ENCODE measurements at regions not wholly inside any gene's neighbourhood (a gene's known extent, or its start where the extent isn't known, plus 50 kb on each side); places are given as distances from the start of the nearest gene placed in this dataset.

DNA sequence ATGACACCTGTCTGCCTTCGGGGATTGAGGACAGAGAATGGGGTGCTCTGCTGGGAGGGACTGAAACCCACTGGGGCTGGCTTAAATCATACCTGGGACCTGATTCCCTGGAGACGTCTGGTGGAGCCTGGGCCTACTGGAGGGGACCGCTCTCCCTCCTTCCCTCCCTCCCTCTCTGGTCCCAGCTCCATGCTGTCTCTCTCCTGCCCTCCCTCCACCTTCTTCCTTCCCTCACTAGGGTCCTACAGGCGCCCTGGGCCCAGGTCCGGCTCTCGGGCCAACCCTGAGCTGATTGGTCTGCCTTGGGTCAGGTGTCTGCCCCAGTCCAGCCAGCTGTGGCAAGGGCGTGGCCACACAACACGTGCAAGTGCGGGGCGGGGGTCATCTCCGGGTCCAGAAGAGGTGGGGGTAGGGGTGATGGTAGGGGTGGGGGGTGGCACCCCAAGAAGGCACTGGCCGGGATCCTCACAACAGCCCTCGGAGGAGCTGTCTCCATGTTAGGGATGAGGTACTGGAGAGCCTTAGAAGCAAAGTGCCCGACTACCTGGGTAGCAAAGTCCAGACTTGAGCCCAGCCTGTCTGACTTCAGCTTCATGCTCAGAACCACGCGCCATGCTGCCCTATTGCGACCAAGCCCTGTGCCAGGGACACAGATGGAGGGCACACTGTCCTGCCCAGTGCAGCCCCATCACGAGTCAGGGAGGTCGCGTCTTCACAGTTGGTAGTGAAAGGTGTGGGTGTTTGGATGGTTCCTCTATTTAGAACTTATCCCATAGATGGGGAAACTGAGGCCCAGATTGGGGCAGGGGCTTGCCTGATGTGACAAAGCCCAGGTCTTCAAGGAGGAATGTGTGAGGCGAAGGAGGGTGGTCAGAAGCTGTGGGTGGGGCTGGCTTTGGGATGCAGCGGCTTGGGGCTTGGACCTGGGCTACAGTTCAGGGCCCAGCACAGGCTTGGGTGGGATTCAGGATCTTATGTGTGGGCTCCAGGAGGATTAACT is 574.1 kb downstream of the PTPRU start:
- Histone ChIP-seq H3K36me3 (ENCODE audit: insufficient read depth, low read length) (no peaks in the 10 kb centered on the region), H3K9me2 (replicated peaks; ENCODE audit: insufficient read depth, low read length) (no peaks in the 10 kb centered on the region), H3K79me2 (ENCODE audit: low read length) (no peaks in the 10 kb centered on the region), H3K9ac (ENCODE audit: low read length) (no peak overlapping the region), H3K4me3 (ENCODE audit: low read length) (no peak overlapping the region), H3K27ac (ENCODE audit: low read length) (no peak overlapping the region), H4K20me1 (ENCODE audit: insufficient read depth, low read depth, low read length) (no peaks in the 10 kb centered on the region), H3K27me3 (ENCODE audit: low read length) (no peaks in the 10 kb centered on the region), H3K9me3 (ENCODE audit: low read length) (no peaks in the 10 kb centered on the region), H2AFZ (ENCODE audit: low read length) (no peak overlapping the region), H3K4me1 (ENCODE audit: low read length) (no peaks in the 10 kb centered on the region), H3K4me2 (ENCODE audit: low read depth, low read length, poor library complexity, severe bottlenecking) (no peak overlapping the region)
- DNase-seq, result no peak

DNA sequence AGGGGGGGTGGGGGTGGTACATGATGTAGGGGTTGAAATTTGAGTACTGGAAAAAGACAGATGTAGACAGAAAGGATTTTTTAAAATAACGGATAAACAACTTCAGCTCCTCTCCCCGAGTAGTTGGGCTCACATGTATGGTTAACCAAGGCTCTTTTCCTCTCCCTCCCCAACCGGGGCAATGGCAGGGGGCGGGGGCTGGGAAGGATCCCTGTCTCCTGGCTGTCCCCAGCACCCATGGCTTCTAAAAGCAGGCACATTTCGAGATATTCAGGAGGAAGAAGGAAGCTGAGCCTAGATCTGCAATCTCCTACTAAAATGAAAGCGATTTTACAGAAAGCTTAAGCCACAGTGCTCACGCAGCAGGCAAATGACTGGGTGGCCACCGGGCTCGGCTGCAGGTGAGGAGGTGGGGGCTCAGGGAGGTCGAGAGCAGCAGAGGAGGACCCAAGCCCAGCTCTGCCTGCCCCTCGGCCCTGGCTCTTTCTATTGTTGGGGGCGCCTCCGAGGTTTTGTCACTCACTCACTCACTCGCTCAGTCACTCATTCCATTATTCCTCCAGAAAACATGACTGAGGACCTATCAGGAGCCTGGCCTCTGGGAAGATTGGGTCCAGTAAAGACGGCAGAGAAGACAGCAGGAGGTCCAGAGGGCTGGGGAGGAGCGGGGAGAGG is 573.3 kb downstream of the PTPRU start:
- Histone ChIP-seq H3K27me3 (ENCODE audit: low read length) (no peaks in the 10 kb centered on the region), H3K9ac (ENCODE audit: low read length) (no peak overlapping the region), H3K9me3 (ENCODE audit: low read length) (no peaks in the 10 kb centered on the region), H4K20me1 (ENCODE audit: insufficient read depth, low read depth, low read length) (no peaks in the 10 kb centered on the region), H3K4me3 (ENCODE audit: low read length) (no peak overlapping the region), H3K79me2 (ENCODE audit: low read length) (no peaks in the 10 kb centered on the region), H3K9me2 (replicated peaks; ENCODE audit: insufficient read depth, low read length) (no peaks in the 10 kb centered on the region), H3K27ac (ENCODE audit: low read length) (no peak overlapping the region), H3K4me2 (ENCODE audit: low read depth, low read length, poor library complexity, severe bottlenecking) (no peak overlapping the region), H3K4me1 (ENCODE audit: low read length) (no peaks in the 10 kb centered on the region), H2AFZ (ENCODE audit: low read length) (no peak overlapping the region), H3K36me3 (ENCODE audit: insufficient read depth, low read length) (no peaks in the 10 kb centered on the region)
- DNase-seq, result no peak

GRCh38 chr1:29808141-29808995 is 572.0 kb downstream of the PTPRU start:
- no peak for DNase-seq
- Histone ChIP-seq H3K9ac (ENCODE audit: low read length) (no peak overlapping the region), H2AFZ (ENCODE audit: low read length) (no peak overlapping the region), H3K4me1 (ENCODE audit: low read length) (no peaks in the 10 kb centered on the region), H3K27ac (ENCODE audit: low read length) (no peak overlapping the region), H3K36me3 (ENCODE audit: insufficient read depth, low read length) (no peaks in the 10 kb centered on the region), H3K79me2 (ENCODE audit: low read length) (no peaks in the 10 kb centered on the region), H3K27me3 (ENCODE audit: low read length) (no peaks in the 10 kb centered on the region; the same call in 1 of the 2 replicates), H3K4me2 (ENCODE audit: low read depth, low read length, poor library complexity, severe bottlenecking) (no peak overlapping the region), H3K9me2 (replicated peaks; ENCODE audit: insufficient read depth, low read length) (no peaks in the 10 kb centered on the region), H3K4me3 (ENCODE audit: low read length) (no peak overlapping the region), H4K20me1 (ENCODE audit: insufficient read depth, low read depth, low read length) (no peaks in the 10 kb centered on the region), H3K9me3 (ENCODE audit: low read length) (no peaks in the 10 kb centered on the region)

DNA sequence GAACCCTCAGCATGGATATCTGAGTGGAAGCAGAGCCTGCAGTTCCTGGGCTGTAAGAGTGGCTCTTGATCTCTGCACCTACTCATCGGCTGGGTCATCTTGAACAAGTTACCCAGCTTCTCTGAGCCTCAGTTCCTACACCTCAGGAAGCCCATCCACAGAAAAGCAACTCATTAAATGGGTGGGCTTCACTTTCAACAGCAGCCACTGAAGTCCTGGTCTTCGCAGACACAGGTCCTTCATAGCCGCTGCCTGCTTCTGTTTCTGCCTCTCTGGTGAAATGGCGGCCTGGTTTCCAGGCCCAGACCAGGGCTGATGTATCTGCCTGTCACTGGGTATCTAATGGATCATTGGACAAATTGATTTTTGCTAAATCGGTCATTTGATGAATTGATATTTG is 571.4 kb downstream of the PTPRU start:
- no peaks in the 10 kb centered on the region for H3K79me2 ChIP-seq (ENCODE audit: low read length)
- H4K20me1 ChIP-seq (ENCODE audit: insufficient read depth, low read depth, low read length), result no peaks in the 10 kb centered on the region
- no peak for DNase-seq
- H3K36me3 ChIP-seq (ENCODE audit: insufficient read depth, low read length), result no peaks in the 10 kb centered on the region
- no peak overlapping the region for H3K9ac ChIP-seq (ENCODE audit: low read length)
- no peak overlapping the region for H3K27ac ChIP-seq (ENCODE audit: low read length)
- no peaks in the 10 kb centered on the region; the same call in 1 of the 2 replicates for H3K27me3 ChIP-seq (ENCODE audit: low read length)
- H3K4me3 ChIP-seq (ENCODE audit: low read length), result no peak overlapping the region
- no peak overlapping the region for H2AFZ ChIP-seq (ENCODE audit: low read length)
- H3K4me2 ChIP-seq (ENCODE audit: low read depth, low read length, poor library complexity, severe bottlenecking), result no peak overlapping the region
- peaks cover 5% of the 10 kb centered on the region for H3K4me1 ChIP-seq (ENCODE audit: low read length)
- H3K9me3 ChIP-seq (ENCODE audit: low read length), result no peaks in the 10 kb centered on the region
- no peaks in the 10 kb centered on the region for H3K9me2 ChIP-seq (replicated peaks; ENCODE audit: insufficient read depth, low read length)

DNA sequence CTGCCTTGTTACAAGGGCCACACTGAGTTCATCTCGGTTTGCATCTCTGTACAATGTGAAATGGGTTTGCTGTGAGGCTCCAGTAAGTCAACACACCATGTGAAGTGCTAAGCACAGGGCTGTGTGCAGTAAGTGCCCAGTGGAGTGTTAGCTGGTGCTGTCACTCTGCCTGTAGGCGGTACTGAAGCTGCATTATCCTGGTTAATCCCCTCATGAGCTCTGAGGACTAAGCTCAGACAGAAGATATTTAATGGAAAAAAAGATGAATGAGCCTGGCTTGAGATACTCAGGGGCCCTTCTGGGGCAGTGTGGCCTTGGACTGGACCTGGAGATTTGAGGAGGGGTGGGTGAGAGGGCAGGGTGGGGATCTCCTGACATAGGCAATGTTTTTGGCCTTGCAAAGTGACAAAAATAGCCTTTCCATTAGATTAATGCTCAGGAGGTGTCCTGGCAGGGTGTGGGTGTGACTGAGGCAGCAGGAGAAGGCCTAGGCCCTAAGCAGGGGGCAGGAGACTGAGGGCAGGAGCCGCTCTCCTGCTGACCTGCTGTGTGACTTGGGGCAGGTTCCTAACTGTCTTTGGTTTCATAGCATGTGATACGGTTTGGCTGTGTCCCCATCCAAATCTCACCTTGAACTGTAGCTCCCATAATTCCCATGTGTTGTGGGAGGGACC is 570.5 kb downstream of the PTPRU start:
- no peaks in the 10 kb centered on the region for H3K36me3 ChIP-seq (ENCODE audit: insufficient read depth, low read length)
- no peak overlapping the region for H3K9ac ChIP-seq (ENCODE audit: low read length)
- DNase-seq, result no peak
- H3K4me1 ChIP-seq (ENCODE audit: low read length), result peaks cover 14% of the 10 kb centered on the region
- H3K9me2 ChIP-seq (replicated peaks; ENCODE audit: insufficient read depth, low read length), result no peaks in the 10 kb centered on the region
- no peak overlapping the region for H3K4me2 ChIP-seq (ENCODE audit: low read depth, low read length, poor library complexity, severe bottlenecking)
- no peaks in the 10 kb centered on the region for H3K79me2 ChIP-seq (ENCODE audit: low read length)
- H3K9me3 ChIP-seq (ENCODE audit: low read length), result no peaks in the 10 kb centered on the region
- no peaks in the 10 kb centered on the region; the same call in 1 of the 2 replicates for H3K27me3 ChIP-seq (ENCODE audit: low read length)
- no peaks in the 10 kb centered on the region for H4K20me1 ChIP-seq (ENCODE audit: insufficient read depth, low read depth, low read length)
- no peak overlapping the region for H3K4me3 ChIP-seq (ENCODE audit: low read length)
- H2AFZ ChIP-seq (ENCODE audit: low read length), result no peak overlapping the region
- H3K27ac ChIP-seq (ENCODE audit: low read length), result no peak overlapping the region

DNA sequence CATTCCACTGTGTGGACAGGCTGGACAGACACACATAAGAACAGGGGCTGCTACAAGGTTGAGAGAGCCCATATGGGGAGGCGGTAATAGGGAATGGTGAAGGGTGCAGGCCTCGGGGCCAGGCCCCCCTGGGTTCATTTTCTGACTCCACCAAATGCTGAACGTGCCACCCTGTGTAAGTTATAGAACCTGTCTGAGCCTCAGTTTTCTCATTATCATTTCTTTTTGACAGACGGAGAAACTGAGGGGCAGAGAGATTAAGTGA is 569.5 kb downstream of the PTPRU start:
- Histone ChIP-seq H3K4me1 (ENCODE audit: low read length) (peaks cover 17% of the 10 kb centered on the region), H4K20me1 (ENCODE audit: insufficient read depth, low read depth, low read length) (no peaks in the 10 kb centered on the region), H3K27me3 (ENCODE audit: low read length) (no peaks in the 10 kb centered on the region; the same call in 1 of the 2 replicates), H3K36me3 (ENCODE audit: insufficient read depth, low read length) (no peaks in the 10 kb centered on the region), H2AFZ (ENCODE audit: low read length) (no peak overlapping the region), H3K79me2 (ENCODE audit: low read length) (no peaks in the 10 kb centered on the region), H3K4me3 (ENCODE audit: low read length) (no peak overlapping the region), H3K9ac (ENCODE audit: low read length) (no peak overlapping the region), H3K4me2 (ENCODE audit: low read depth, low read length, poor library complexity, severe bottlenecking) (no peak overlapping the region), H3K27ac (ENCODE audit: low read length) (no peak overlapping the region), H3K9me3 (ENCODE audit: low read length) (no peaks in the 10 kb centered on the region), H3K9me2 (replicated peaks; ENCODE audit: insufficient read depth, low read length) (no peaks in the 10 kb centered on the region)
- no peak for DNase-seq

DNA sequence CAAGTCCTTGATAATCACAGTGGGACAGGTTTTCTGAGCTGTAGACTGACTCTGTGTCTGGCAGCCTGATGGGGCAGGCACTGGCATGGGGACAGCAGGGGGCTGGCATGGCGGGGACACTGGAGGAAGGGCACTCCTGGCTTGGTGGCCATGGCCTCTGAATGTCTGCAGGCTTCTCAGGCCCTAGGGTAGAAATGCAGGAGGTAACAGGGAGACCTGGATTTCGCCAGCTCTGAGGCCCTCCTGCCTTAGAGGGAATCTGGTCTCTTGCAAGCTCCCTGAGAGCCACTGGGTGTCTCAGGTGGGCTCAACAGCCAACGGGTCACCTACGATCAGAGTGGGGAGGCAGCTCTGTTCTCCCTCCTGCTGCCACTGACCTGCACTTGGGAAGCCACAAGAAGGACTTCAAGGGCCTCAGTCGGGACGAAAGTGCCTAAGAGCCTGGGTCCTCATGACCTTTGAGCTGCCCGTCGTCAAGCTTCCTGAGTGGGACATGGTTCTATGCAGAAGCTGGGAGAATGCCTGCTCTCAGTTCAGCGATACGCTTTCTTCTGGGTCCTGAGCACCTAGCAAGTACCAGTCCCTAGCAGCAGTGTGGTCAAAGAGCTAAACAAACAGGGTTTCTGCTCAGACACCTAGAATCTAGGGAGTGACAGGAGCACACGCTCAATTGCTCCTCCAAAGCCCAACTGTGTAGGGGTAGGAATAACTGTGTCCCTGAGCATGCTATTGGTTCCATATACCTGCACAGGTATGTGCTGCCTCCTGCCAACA is 569.0 kb downstream of the PTPRU start:
- no peaks in the 10 kb centered on the region for H3K79me2 ChIP-seq (ENCODE audit: low read length)
- H3K36me3 ChIP-seq (ENCODE audit: insufficient read depth, low read length), result no peaks in the 10 kb centered on the region
- no peak overlapping the region for H3K27ac ChIP-seq (ENCODE audit: low read length)
- no peaks in the 10 kb centered on the region for H3K9me3 ChIP-seq (ENCODE audit: low read length)
- no peak overlapping the region for H3K4me2 ChIP-seq (ENCODE audit: low read depth, low read length, poor library complexity, severe bottlenecking)
- no peak overlapping the region for H3K9ac ChIP-seq (ENCODE audit: low read length)
- peaks cover 17% of the 10 kb centered on the region for H3K4me1 ChIP-seq (ENCODE audit: low read length)
- no peaks in the 10 kb centered on the region; the same call in 1 of the 2 replicates for H3K27me3 ChIP-seq (ENCODE audit: low read length)
- no peaks in the 10 kb centered on the region for H3K9me2 ChIP-seq (replicated peaks; ENCODE audit: insufficient read depth, low read length)
- no peak overlapping the region for H2AFZ ChIP-seq (ENCODE audit: low read length)
- H3K4me3 ChIP-seq (ENCODE audit: low read length), result no peak overlapping the region
- DNase-seq, result no peak
- 0 out of 2 replicates have a peak, but pooled peaks cover 3% of the 10 kb centered on the region for H4K20me1 ChIP-seq (ENCODE audit: insufficient read depth, low read depth, low read length)
